ENCODE measurements at regions not wholly inside any gene's neighbourhood (a gene's known extent, or its start where the extent isn't known, plus 50 kb on each side); places are given as distances from the start of the nearest gene placed in this dataset.

GRCh38 chr11:34730544-34731295 is 109.8 kb downstream of the EHF start:
- Histone ChIP-seq H3K36me3 (no peaks in the 10 kb centered on the region), H3K4me1 (no peaks in the 10 kb centered on the region), H3K4me3 (no peak overlapping the region), H3K27ac (no peak overlapping the region), H3K9me3 (no peaks in the 10 kb centered on the region), H3K27me3 (ENCODE audit: low read depth) (no peaks in the 10 kb centered on the region)
- TF ChIP-seq CTCF (IDR thresholded peaks at IDR 0.05) = no peak
- intact Hi-C loops (cut with DNase I) = no loop called here
- DNase-seq (no peak), ATAC-seq (no peak)

GRCh38 chr11:34728609-34729008 is 107.7 kb downstream of the EHF start:
- no peak overlapping the region for H3K27ac ChIP-seq
- no peak for TF ChIP-seq CTCF (IDR thresholded peaks at IDR 0.05)
- no peaks in the 10 kb centered on the region for H3K27me3 ChIP-seq (ENCODE audit: low read depth)
- no peaks in the 10 kb centered on the region for H3K4me1 ChIP-seq
- DNase-seq (no peak), ATAC-seq (no peak)
- H3K9me3 ChIP-seq = no peaks in the 10 kb centered on the region
- intact Hi-C loops (cut with DNase I) = no loop called here
- H3K36me3 ChIP-seq = no peaks in the 10 kb centered on the region
- H3K4me3 ChIP-seq = no peak overlapping the region

- no peak for TF ChIP-seq CTCF (IDR thresholded peaks at IDR 0.05)
- no peak for ATAC-seq
- H3K9me3 ChIP-seq = no peaks in the 10 kb centered on the region
These were observed 106.4 kb downstream of the EHF start for GRCh38 chr11:34727228-34727737.

GRCh38 chr11:34724973-34725372 is 104.1 kb downstream of the EHF start:
- H3K9me3 ChIP-seq = no peaks in the 10 kb centered on the region
- no peak overlapping the region for H3K27ac ChIP-seq
- no peak overlapping the region for H3K4me3 ChIP-seq
- intact Hi-C loops (cut with DNase I) = no loop called here
- DNase-seq (no peak), ATAC-seq (no peak)
- H3K27me3 ChIP-seq (ENCODE audit: low read depth) = no peaks in the 10 kb centered on the region
- no peak for TF ChIP-seq CTCF (IDR thresholded peaks at IDR 0.05)
- H3K4me1 ChIP-seq = no peaks in the 10 kb centered on the region
- H3K36me3 ChIP-seq = no peaks in the 10 kb centered on the region

More at GRCh38 chr11:34727228-34727737, 106.4 kb downstream of the EHF start:
- Histone ChIP-seq H3K36me3 (no peaks in the 10 kb centered on the region), H3K4me3 (no peak overlapping the region), H3K27ac (no peak overlapping the region), H3K27me3 (ENCODE audit: low read depth) (no peaks in the 10 kb centered on the region), H3K4me1 (no peaks in the 10 kb centered on the region)
- no peak for DNase-seq
- intact Hi-C loops (cut with DNase I) = no loop called here

GRCh38 chr11:34721646-34722045 is 100.8 kb downstream of the EHF start:
- no peak overlapping the region for H3K27ac ChIP-seq
- ATAC-seq = no peak
- no peaks in the 10 kb centered on the region for H3K27me3 ChIP-seq (ENCODE audit: low read depth)
- intact Hi-C loops (cut with DNase I) = no loop called here
- no peak for DNase-seq
- H3K36me3 ChIP-seq = no peaks in the 10 kb centered on the region
- TF ChIP-seq CTCF (IDR thresholded peaks at IDR 0.05) = no peak
- H3K4me1 ChIP-seq = no peaks in the 10 kb centered on the region
- H3K9me3 ChIP-seq = no peaks in the 10 kb centered on the region
- no peak overlapping the region for H3K4me3 ChIP-seq

Data from lower lobe of right lung (tissue), 2 donors.